GM21786 (cell line): ENCODE measurements at regions not wholly inside any gene's neighbourhood (a gene's known extent, or its start where the extent isn't known, plus 50 kb on each side); places are given as distances from the start of the nearest gene placed in this dataset.

Source experiments
- ATAC-seq: cut with Tn5 transposase; IDR thresholded peaks from one replicate; pipeline ENCODE4 v1.9.1; 2021; ENCODE audit not compliant: unreplicated experiment

- ATAC-seq: no peak
These were observed 373.3 kb downstream of the TLE4 start for GRCh38 chr9:79945016-79945415.

- no peak for ATAC-seq
These were observed 369.2 kb downstream of the TLE4 start for GRCh38 chr9:79940919-79941318.

- no peak for ATAC-seq
These were observed 368.1 kb downstream of the TLE4 start for GRCh38 chr9:79939819-79940218.

GRCh38 chr9:79936336-79936735, 364.6 kb downstream of the TLE4 start:
- no peak for ATAC-seq

GRCh38 chr9:79929285-79929684, 357.5 kb downstream of the TLE4 start:
- ATAC-seq: no peak

- ATAC-seq: no peak
These were observed 357.0 kb downstream of the TLE4 start for GRCh38 chr9:79928661-79929223.

- ATAC-seq: no peak
These were observed 353.6 kb downstream of the TLE4 start for GRCh38 chr9:79925326-79925725.

GRCh38 chr9:79924836-79925235, 353.1 kb downstream of the TLE4 start:
- no peak for ATAC-seq

GRCh38 chr9:79917421-79917820, 345.7 kb downstream of the TLE4 start:
- no peak for ATAC-seq

- no peak for ATAC-seq
These were observed 342.1 kb downstream of the TLE4 start for GRCh38 chr9:79913867-79914266.

- no peak for ATAC-seq
These were observed 340.7 kb downstream of the TLE4 start for GRCh38 chr9:79912318-79913070.

GRCh38 chr9:79911724-79912123, 340.0 kb downstream of the TLE4 start:
- no peak for ATAC-seq

GRCh38 chr9:79902825-79903600, 331.2 kb downstream of the TLE4 start:
- no peak for ATAC-seq

- no peak for ATAC-seq
These were observed 329.0 kb downstream of the TLE4 start for GRCh38 chr9:79900754-79901153.

GRCh38 chr9:79896390-79896980, 324.7 kb downstream of the TLE4 start:
- no peak for ATAC-seq

GRCh38 chr9:79895232-79895631, 323.5 kb downstream of the TLE4 start:
- no peak for ATAC-seq

- ATAC-seq: no peak
These were observed 317.6 kb downstream of the TLE4 start for GRCh38 chr9:79889369-79889768.

- ATAC-seq: no peak
These were observed 313.5 kb downstream of the TLE4 start for GRCh38 chr9:79885093-79885857.

GRCh38 chr9:79884546-79884945, 312.8 kb downstream of the TLE4 start:
- no peak for ATAC-seq

- no peak for ATAC-seq
These were observed 311.4 kb downstream of the TLE4 start for GRCh38 chr9:79883073-79883645.

GRCh38 chr9:79880626-79881025, 308.9 kb downstream of the TLE4 start:
- ATAC-seq: peak; percentile 48
